H1 (cell line): ENCODE measurements at regions not wholly inside any gene's neighbourhood (a gene's known extent, or its start where the extent isn't known, plus 50 kb on each side); places are given as distances from the start of the nearest gene placed in this dataset.

Experiments
- CEBPB ChIP-seq: IDR thresholded peaks from 2 replicates; pipeline ENCODE4 v1.6.1; 2012; ENCODE audit warnings: low read depth, low read length
- CHD2 ChIP-seq: IDR thresholded peaks from 2 replicates; pipeline ENCODE4 v1.6.1; 2012; ENCODE audit warnings: low read length, improper control_type of control experiment
- CREB1 ChIP-seq: IDR thresholded peaks from 2 replicates; pipeline ENCODE4 v1.6.1; 2012; ENCODE audit warnings: inconsistent platforms
- CTCF ChIP-seq, 3 experiments: IDR thresholded peaks; 1 replicate in 2 of 3; 2 replicates in 1 of 3; pipeline versions ENCODE4 v1.5.1 to v1.6.1; 2011; ENCODE audit warnings: low read length in 3 of 3, mild to moderate bottlenecking in 3 of 3, inconsistent platforms in 2 of 3, low read depth in 1 of 3, moderate library complexity in 1 of 3; ENCODE audit not compliant: insufficient read depth in 1 of 3; ENCODE audit errors: control extremely low read depth in 1 of 3
- E2F6 ChIP-seq: IDR thresholded peaks from 2 replicates; pipeline ENCODE4 v1.6.1; 2012; ENCODE audit warnings: inconsistent platforms
- EP300 ChIP-seq, 2 experiments: IDR thresholded peaks; 1 replicate in 1 of 2; 2 replicates in 1 of 2; pipeline ENCODE4 v1.6.1; 2011 to 2012; ENCODE audit warnings: low read depth in 2 of 2, low read length in 2 of 2, mild to moderate bottlenecking in 2 of 2, borderline replicate concordance in 1 of 2, inconsistent platforms in 1 of 2, moderate library complexity in 1 of 2
- EZH2 ChIP-seq: fragments of 200-600 bp; sonication (generic); IDR thresholded peaks from 2 replicates; pipeline ENCODE4 v1.7.1; 2012; ENCODE audit warnings: low read depth, mild to moderate bottlenecking, moderate library complexity, low read length, inconsistent platforms; ENCODE audit not compliant: severe bottlenecking
- GTF2F1 ChIP-seq: IDR thresholded peaks from 2 replicates; pipeline ENCODE4 v1.6.1; 2012; ENCODE audit warnings: low read depth, low read length, improper control_type of control experiment, borderline replicate concordance
- MAFK ChIP-seq: IDR thresholded peaks from 2 replicates; pipeline ENCODE4 v1.6.1; 2012; ENCODE audit warnings: low read depth, mild to moderate bottlenecking, improper control_type of control experiment, low read length
- POLR2A ChIP-seq, 2 experiments: IDR thresholded peaks; 1 replicate in 1 of 2; 2 replicates in 1 of 2; pipeline ENCODE4 v1.6.1; 2011; ENCODE audit warnings: low read depth in 2 of 2, low read length in 2 of 2, mild to moderate bottlenecking in 2 of 2; ENCODE audit errors: control extremely low read depth in 1 of 2
- POLR2AphosphoS5 ChIP-seq: IDR thresholded peaks from 2 replicates; pipeline ENCODE4 v1.6.1; 2011; ENCODE audit warnings: low read depth, low read length
- RFX5 ChIP-seq: IDR thresholded peaks from 2 replicates; pipeline ENCODE4 v1.6.1; 2011; ENCODE audit warnings: low read depth, low read length, improper control_type of control experiment, borderline replicate concordance
- TEAD4 ChIP-seq: IDR thresholded peaks from 2 replicates; pipeline ENCODE4 v1.6.1; 2012; ENCODE audit warnings: low read depth, low read length, inconsistent platforms, mixed read lengths
- YY1 ChIP-seq: IDR thresholded peaks from 2 replicates; pipeline ENCODE4 v1.6.1; 2011; ENCODE audit warnings: low read depth, mild to moderate bottlenecking, low read length

GRCh38 chr6:23873161-23873560 is 252.9 kb upstream of the NRSN1 start:
- TF ChIP-seq POLR2A (IDR thresholded peaks at IDR 0.05; ENCODE audit: control extremely low read depth in 1 of 2, low read depth in 2 of 2, low read length in 2 of 2) (no peak), RFX5 (no peak), POLR2AphosphoS5 (no peak), E2F6 (no peak), TEAD4 (no peak), EP300 (IDR thresholded peaks at IDR 0.05; ENCODE audit: borderline replicate concordance in 1 of 2, low read depth in 2 of 2, low read length in 2 of 2) (no peak), GTF2F1 (no peak), CHD2 (no peak), MAFK (no peak), CREB1 (no peak), YY1 (no peak), CTCF (IDR thresholded peaks at IDR 0.05; ENCODE audit: control extremely low read depth in 1 of 3, insufficient read depth in 1 of 3, low read depth in 1 of 3, low read length in 3 of 3) (no peak), EZH2 (no peak), CEBPB (no peak)
